PC-3 (cell line): ENCODE measurements at regions not wholly inside any gene's neighbourhood (a gene's known extent, or its start where the extent isn't known, plus 50 kb on each side); places are given as distances from the start of the nearest gene placed in this dataset.

Experiments used
- ATAC-seq: fragments of 200-7000 bp; cut with Tn5 transposase; 2 replicates; pipeline ENCODE4 v1.9.1; 2020; ENCODE audit warnings: mild to moderate bottlenecking, moderate library complexity
- BruUV-seq: library from RNA; stranded (reverse); fragments of 400-500 nt; replicated peaks from 2 replicates; lab custom pipeline; 2021; lab: Mats Ljungman, UMichigan
- CTCF ChIA-PET: fragments of 300-600 bp; sonication (Branson Sonifier 250); formaldehyde crosslinking; loops from one replicate; lab custom pipeline; 2022; ENCODE audit warnings: antibody characterized with exemption; lab: Charles Lee
- POLR2A ChIA-PET: fragments of 300-600 bp; sonication (Branson Sonifier 250); formaldehyde crosslinking; loops from one replicate; lab custom pipeline; 2022; ENCODE audit warnings: antibody characterized with exemption; ENCODE audit not compliant: unreplicated experiment; lab: Charles Lee
- DNase-seq: peaks from one replicate; pipeline ENCODE4 v3.0.0-alpha.2; 2015
- H2AFZ ChIP-seq: fragments of 300-600 bp; sonication (generic); 2 replicates; pipeline ENCODE4 v1.6.0; 2016; ENCODE audit warnings: antibody characterized with exemption, low read length
- H3F3A ChIP-seq: fragments of 300-600 bp; sonication (generic); one replicate; pipeline ENCODE4 v1.6.0; 2017; ENCODE audit warnings: antibody characterized with exemption, low read length, control low read depth, mild to moderate bottlenecking; ENCODE audit not compliant: unreplicated experiment
- H3K27ac ChIP-seq: fragments of 300-600 bp; sonication (generic); 2 replicates; pipeline ENCODE4 v1.5.1; 2016; ENCODE audit warnings: mild to moderate bottlenecking, low read length
- H3K27me3 ChIP-seq: fragments of 300-600 bp; sonication (generic); 2 replicates; pipeline ENCODE4 v1.6.1; 2016; ENCODE audit warnings: low read length, mixed read lengths
- H3K36me3 ChIP-seq: fragments of 300-600 bp; sonication (generic); 2 replicates; pipeline ENCODE4 v1.6.1; 2016; ENCODE audit warnings: low read depth, mixed run types, low read length, mixed read lengths
- H3K4me1 ChIP-seq: fragments of 300-600 bp; sonication (generic); 2 replicates; pipeline ENCODE4 v1.5.1; 2016; ENCODE audit warnings: low read length; ENCODE audit not compliant: insufficient read depth
- H3K4me2 ChIP-seq: fragments of 300-600 bp; sonication (generic); 2 replicates; pipeline ENCODE4 v1.6.0; 2016; ENCODE audit warnings: low read length
- H3K4me3 ChIP-seq: fragments of 300-600 bp; sonication (generic); 2 replicates; pipeline ENCODE4 v1.5.1; 2016; ENCODE audit warnings: mild to moderate bottlenecking, low read length, mixed read lengths
- H3K79me2 ChIP-seq: fragments of 300-600 bp; sonication (generic); 2 replicates; pipeline ENCODE4 v1.6.1; 2017; ENCODE audit warnings: low read length, mixed read lengths
- H3K9ac ChIP-seq: fragments of 300-600 bp; sonication (generic); 2 replicates; pipeline ENCODE4 v1.6.0; 2016; ENCODE audit warnings: mild to moderate bottlenecking, low read length
- H3K9me2 ChIP-seq: fragments of 300-600 bp; sonication (generic); replicated peaks from 2 replicates; pipeline ENCODE4 v1.6.1; 2016; ENCODE audit warnings: mixed run types, low read length, mixed read lengths
- H3K9me3 ChIP-seq: fragments of 300-600 bp; sonication (generic); 2 replicates; pipeline ENCODE4 v1.6.1; 2016; ENCODE audit warnings: low read length, mixed read lengths
- H4K20me1 ChIP-seq: fragments of 300-600 bp; sonication (generic); 2 replicates; pipeline ENCODE4 v1.6.1; 2016; ENCODE audit warnings: low read length, mixed read lengths
- EZH2 ChIP-seq: fragments of 300-600 bp; sonication (generic); IDR thresholded peaks from one replicate; pipeline ENCODE4 v1.6.1; 2017; ENCODE audit warnings: antibody characterized with exemption, mild to moderate bottlenecking, low read length; ENCODE audit not compliant: unreplicated experiment
- EZH2phosphoT487 ChIP-seq: fragments of 300-600 bp; sonication (generic); IDR thresholded peaks from 2 replicates; pipeline ENCODE4 v1.6.1; 2018; ENCODE audit warnings: mild to moderate bottlenecking, antibody characterized with exemption, low read length, borderline replicate concordance
- intact Hi-C: fragments of 100-400 bp; cut with micrococcal nuclease; formaldehyde crosslinking; loops from 2 replicates; pipeline ENCODE4 v1.9.0; 2023
- TF ChIP-seq, protein P1 (sequence below): fragments of 300-600 bp; sonication (generic); conservative IDR thresholded peaks from 2 replicates; pipeline ENCODE4 v1.5.1; 2017; ENCODE audit warnings: antibody characterized with exemption, low read depth, mild to moderate bottlenecking, low read length

DNA sequence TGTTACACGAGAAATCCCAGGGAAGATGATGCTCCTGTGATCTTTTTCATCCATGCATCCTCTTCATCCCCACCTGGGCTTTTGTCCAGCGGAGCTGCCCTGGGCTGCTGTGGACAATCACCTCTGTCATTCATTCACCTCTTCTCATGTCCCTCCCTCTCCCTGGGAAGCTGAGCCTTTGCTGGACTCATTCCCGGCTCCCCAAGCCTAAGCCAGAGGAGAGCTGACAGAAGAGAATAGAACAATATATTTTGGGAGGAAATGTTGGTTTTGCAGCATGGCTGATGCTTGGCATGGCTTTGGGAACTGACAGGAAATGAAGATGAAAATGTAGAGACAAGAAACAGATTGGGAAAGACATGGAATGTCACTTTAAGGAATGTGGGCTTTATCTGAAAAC lies 177.4 kb downstream of the DICER1 start:
- Histone ChIP-seq H3K79me2 (no peaks in the 10 kb centered on the region), H3F3A (no peaks in the 10 kb centered on the region), H3K9me3 (no peaks in the 10 kb centered on the region), H3K4me1 (no peaks in the 10 kb centered on the region), H3K4me2 (no peak overlapping the region), H3K27me3 (peaks cover 38% of the 10 kb centered on the region), H3K27ac (no peak overlapping the region), H3K36me3 (no peaks in the 10 kb centered on the region), H2AFZ (no peak overlapping the region), H3K9ac (no peak overlapping the region), H3K9me2 (no peaks in the 10 kb centered on the region), H4K20me1 (no peaks in the 10 kb centered on the region), H3K4me3 (no peak overlapping the region)
- ChIA-PET CTCF (no interaction called here), POLR2A (no interaction called here)
- DNase-seq = no peak
- no TSS peak for BruUV-seq
- no peak for TF ChIP-seq EZH2phosphoT487
- no peak for TF ChIP-seq EZH2
- no peak for ATAC-seq
- intact Hi-C loops = no loop called here

DNA sequence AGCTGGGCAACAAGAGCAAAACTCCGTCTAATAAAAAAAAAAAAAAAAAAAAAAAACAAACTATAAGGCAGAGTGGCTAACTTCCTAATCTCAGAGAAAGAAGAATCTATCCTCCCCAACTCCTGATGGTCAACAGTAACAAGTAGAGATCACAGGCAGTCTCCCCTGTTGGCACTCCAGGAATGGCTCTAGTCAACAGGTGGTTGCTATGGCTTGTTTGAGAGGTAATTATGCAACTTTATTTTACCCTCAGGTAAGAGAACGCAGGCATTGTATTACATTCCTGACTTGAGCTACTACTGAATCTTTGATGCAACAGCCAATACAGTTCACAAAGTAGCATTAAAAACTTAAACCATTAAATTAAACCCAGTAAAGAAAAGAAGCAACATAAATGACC lies 180.3 kb downstream of the DICER1 start:
- Histone ChIP-seq H3K4me3 (no peak overlapping the region), H3K9ac (no peak overlapping the region), H3K9me3 (no peaks in the 10 kb centered on the region), H3F3A (no peaks in the 10 kb centered on the region), H3K79me2 (no peaks in the 10 kb centered on the region), H3K4me2 (no peak overlapping the region), H3K4me1 (no peaks in the 10 kb centered on the region), H3K9me2 (no peaks in the 10 kb centered on the region), H3K27me3 (peaks cover 39% of the 10 kb centered on the region), H3K27ac (no peak overlapping the region), H2AFZ (no peak overlapping the region), H4K20me1 (no peaks in the 10 kb centered on the region), H3K36me3 (no peaks in the 10 kb centered on the region)
- POLR2A ChIA-PET = no interaction called here
- CTCF ChIA-PET = no interaction called here
- no peak for ATAC-seq
- TF ChIP-seq EZH2 (no peak), EZH2phosphoT487 (no peak)
- TF ChIP-seq, protein P1, sequence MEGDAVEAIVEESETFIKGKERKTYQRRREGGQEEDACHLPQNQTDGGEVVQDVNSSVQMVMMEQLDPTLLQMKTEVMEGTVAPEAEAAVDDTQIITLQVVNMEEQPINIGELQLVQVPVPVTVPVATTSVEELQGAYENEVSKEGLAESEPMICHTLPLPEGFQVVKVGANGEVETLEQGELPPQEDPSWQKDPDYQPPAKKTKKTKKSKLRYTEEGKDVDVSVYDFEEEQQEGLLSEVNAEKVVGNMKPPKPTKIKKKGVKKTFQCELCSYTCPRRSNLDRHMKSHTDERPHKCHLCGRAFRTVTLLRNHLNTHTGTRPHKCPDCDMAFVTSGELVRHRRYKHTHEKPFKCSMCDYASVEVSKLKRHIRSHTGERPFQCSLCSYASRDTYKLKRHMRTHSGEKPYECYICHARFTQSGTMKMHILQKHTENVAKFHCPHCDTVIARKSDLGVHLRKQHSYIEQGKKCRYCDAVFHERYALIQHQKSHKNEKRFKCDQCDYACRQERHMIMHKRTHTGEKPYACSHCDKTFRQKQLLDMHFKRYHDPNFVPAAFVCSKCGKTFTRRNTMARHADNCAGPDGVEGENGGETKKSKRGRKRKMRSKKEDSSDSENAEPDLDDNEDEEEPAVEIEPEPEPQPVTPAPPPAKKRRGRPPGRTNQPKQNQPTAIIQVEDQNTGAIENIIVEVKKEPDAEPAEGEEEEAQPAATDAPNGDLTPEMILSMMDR = no peak
- BruUV-seq = no TSS peak
- DNase-seq = no peak
- intact Hi-C loops = no loop called here

DNA sequence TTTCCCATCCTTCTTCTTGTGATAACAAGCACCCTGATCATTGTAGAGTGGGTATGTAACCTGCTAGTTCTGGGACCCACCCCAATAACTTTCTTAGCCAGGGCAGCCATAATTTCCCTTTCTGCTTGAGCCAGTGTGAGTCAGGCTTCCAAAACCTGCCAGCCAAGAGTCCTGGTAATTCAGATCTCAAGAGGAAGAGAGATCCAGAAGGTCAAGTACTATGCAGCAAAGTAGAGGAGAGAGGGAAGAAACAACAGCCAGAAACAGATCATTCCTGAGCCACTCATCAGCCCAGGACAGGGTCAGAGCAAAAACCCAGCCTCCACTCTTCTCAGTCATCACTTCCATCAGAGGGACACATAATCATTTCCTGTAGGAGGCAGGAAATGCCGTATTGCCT lies 182.0 kb downstream of the DICER1 start:
- H3K36me3 ChIP-seq = no peaks in the 10 kb centered on the region
- H3K9me2 ChIP-seq = no peaks in the 10 kb centered on the region
- POLR2A ChIA-PET = no interaction called here
- intact Hi-C loops = no loop called here
- ATAC-seq (no peak), DNase-seq (no peak)
- H3K9me3 ChIP-seq = no peaks in the 10 kb centered on the region
- H3K27me3 ChIP-seq = peaks cover 41% of the 10 kb centered on the region
- no peaks in the 10 kb centered on the region for H3K79me2 ChIP-seq
- no peak overlapping the region for H3K4me3 ChIP-seq
- H3K4me2 ChIP-seq = no peak overlapping the region
- CTCF ChIA-PET = no interaction called here
- H3K27ac ChIP-seq = no peak overlapping the region
- no TSS peak for BruUV-seq
- H3K4me1 ChIP-seq = no peaks in the 10 kb centered on the region
- H3K9ac ChIP-seq = no peak overlapping the region
- H4K20me1 ChIP-seq = no peaks in the 10 kb centered on the region
- no peak overlapping the region for H2AFZ ChIP-seq
- no peaks in the 10 kb centered on the region for H3F3A ChIP-seq
- TF ChIP-seq EZH2phosphoT487 = no peak

DNA sequence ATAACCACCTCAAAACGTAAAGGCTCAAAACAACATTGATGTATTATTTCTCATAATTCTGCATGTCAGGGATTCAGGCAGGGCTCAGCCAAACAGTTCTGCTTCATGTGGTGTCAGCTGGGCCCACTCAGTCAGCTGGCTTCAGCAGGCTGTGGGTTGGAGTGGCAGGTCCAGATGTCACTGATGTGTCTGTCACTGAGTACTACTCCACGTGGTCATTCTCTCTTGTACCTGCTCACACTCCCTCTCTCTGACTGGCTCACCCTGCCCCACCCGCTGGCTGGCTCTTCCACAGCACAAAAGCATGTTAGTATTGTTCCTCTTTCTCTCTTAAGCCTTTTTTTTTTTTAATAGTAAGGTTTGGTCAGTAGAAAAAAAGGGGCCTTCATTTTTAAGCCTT lies 182.4 kb downstream of the DICER1 start:
- no peak for DNase-seq

More for the DNA sequence above, 182.4 kb downstream of the DICER1 start:
- Histone ChIP-seq H3K9me3 (no peaks in the 10 kb centered on the region), H3K4me2 (no peak overlapping the region), H3K9ac (no peak overlapping the region), H3K36me3 (no peaks in the 10 kb centered on the region), H3K9me2 (no peaks in the 10 kb centered on the region), H2AFZ (no peak overlapping the region), H3K4me1 (no peaks in the 10 kb centered on the region), H4K20me1 (no peaks in the 10 kb centered on the region), H3F3A (no peaks in the 10 kb centered on the region), H3K27ac (no peak overlapping the region), H3K27me3 (peaks cover 41% of the 10 kb centered on the region), H3K79me2 (no peaks in the 10 kb centered on the region), H3K4me3 (no peak overlapping the region)
- intact Hi-C loops = no loop called here
- ChIA-PET CTCF (no interaction called here), POLR2A (no interaction called here)
- BruUV-seq = no TSS peak
- no peak for ATAC-seq
- TF ChIP-seq EZH2phosphoT487 = no peak
- no peak for TF ChIP-seq EZH2
- TF ChIP-seq, protein P1 = no peak
